Fibroblast of the conjunctiva (primary cell): ENCODE measurements at regions not wholly inside any gene's neighbourhood (a gene's known extent, or its start where the extent isn't known, plus 50 kb on each side); places are given as distances from the start of the nearest gene placed in this dataset.
"Not testable (repeated sequence)": the region's sequence is repeated elsewhere in the genome, so short reads cannot be mapped to it uniquely, and the experiment has no call there.

Experiments
- DNase-seq: peaks from one replicate; pipeline ENCODE4 v3.0.0-alpha.2; 2010; ENCODE audit warnings: low read depth

DNA sequence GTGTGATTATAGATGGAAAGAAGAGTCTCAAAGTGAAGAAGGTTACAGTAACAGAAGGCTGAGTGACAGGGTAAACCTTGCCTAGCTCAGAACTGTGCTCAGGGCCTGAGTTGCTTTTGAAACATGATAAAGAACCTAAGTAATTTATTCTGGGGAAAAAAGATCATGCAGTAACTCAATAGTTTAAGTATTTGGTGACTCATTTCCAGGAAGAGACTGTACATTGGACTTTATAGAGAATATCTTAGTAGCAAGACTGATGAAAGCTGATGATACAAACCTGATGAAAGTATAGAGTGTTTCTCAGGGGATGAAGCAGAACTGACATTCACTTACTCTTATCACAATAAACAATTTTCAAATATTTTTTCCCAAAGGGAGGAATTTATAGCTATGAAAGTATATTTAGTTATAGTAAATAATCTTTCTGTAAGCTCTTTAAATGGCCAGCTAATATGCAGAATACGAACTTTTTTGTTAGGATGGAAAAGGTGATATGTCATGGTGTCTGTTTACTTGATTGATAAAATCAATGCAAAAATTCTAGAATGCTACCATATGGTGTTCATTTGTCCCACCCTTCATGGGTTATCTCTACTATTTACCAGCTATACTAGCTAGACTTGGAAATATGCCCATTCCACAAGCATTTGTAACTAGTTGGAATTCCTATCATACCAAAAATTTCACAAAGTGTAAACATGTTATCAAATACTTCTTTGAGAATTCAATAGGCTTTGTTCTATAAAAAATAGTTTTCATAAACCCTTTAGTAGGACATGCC, 1265.5 kb upstream of the ACVR2A start:
- DNase-seq, result peak; percentile 51

DNA sequence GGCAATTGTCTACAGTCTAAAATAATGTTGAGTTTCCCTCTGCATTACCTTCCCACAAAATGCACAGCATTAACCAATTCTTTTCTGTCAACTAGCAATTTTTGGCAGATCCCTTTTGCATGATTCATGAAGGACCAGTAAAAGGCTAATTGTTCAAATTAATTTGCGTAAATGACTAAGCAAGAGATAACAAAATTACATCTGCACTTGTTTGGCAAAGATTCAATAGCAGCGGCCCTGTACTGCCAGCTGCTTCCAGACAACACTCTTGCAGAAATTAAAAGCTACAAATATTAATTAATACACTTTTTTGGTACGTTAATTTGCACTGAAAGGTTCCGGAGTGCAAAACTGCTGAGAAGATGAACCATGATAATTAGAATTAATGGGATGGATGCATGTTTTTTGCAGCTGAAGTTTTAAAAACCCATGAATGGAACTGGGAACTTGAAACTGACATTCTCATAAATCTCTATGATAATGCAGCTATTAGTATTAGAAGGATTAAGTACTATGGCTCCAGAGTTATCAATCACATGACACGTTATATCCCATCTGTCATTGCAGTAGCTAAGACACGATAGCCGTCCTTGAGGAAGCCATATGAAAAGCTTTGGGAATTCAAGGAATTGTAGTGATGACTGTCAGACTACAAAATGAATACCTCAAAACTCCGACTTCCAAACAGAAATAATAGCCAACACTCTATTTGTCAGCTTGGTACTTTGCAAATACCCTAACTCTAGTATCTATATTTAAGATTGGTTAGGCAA, 1268.3 kb upstream of the ACVR2A start:
- DNase-seq, result no peak

DNA sequence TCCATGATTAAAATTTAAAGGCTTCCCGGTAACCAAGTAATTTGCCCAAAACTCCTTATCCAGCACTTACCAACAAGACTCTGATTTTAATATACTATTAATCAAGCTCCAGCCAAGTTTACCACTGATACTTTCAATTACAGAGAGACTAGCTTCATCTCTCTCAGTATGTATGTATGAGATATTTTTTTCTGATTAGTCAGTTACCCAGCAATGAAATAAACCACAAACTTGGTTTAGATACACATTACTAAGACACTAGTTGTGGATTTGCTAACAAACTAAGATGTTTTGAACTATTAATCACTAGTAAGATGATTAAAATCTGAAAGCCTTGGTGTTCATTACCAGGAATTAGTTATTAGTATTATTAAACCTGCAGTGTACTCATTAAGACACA, 1272.2 kb upstream of the ACVR2A start:
- no peak for DNase-seq

DNA sequence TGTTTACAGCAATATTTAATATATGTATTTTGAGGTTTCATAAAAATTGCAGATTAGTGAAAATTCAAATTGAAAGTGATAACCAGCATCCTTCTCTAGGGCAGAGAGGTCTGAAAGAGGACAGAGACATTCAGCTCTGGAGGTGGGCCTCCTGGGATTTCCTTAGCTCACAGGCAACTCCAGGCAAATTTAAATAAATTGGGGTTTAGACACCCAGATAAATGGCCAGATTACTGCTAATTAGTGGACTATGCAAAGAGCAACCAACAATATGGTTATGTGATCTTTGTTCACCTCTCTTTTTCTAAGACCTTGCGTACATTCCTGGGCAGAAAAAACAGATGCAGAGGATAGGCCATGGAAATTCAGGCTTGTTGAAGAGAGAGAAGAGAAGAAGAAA, 1282.8 kb upstream of the ACVR2A start:
- DNase-seq, result no peak

DNA sequence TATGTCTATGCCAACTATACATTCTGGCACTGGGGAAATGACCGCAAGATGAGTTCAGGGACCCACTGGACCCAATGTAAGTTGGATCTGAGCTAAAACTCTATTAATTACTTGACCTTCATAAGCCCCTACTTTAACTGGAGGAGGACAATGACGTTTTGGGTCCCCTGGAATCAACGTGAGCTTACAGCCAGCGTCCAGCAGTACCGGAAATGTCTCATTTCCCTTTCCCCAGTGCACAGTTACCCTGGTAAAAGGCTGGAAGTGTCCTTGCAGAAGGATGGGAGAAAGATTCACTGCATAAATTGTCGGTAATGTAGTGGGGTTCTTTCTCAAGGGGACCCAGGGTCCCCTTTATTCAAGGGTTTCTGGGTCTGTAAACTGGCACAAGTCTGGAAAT, 1297.6 kb upstream of the ACVR2A start:
- DNase-seq, result no peak

DNA sequence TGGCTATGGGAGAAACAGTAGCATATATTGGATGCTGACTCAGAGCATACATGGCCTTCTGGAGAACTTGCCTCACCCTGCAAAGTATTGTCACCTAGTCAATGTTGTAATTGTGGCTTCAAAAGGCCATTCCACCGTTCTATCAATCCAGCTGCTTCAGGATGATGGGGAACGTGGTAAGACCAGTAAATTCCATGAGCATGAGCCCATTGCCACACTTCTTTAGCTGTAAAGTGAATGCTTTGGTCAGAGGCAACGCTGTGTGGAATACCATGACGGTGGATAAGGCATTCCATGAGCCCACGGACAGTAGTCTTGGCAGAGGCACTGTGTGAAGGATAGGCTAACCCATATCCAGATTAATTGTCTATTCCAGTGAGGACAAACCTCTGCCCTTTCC, 1300.1 kb upstream of the ACVR2A start:
- DNase-seq, result no peak

DNA sequence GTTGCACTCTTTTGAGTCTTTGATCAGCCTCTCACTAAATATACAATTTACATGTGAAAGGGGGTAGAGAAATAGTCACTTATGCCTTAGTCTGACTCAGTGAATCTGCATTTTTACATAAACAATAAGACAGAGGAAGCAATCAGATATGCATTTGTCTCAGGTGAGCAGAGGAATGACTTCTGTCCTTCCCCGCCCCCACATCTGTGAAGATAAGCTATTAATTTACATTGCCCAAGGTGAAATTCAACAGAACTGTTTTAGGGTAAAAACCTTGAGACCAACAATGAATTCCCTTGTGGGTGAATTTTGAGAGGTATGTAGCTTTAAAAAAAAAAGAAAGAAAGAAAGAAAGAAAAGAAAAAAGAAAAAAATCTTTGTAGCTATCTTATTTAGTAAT, 1302.9 kb upstream of the ACVR2A start:
- no peak for DNase-seq

DNA sequence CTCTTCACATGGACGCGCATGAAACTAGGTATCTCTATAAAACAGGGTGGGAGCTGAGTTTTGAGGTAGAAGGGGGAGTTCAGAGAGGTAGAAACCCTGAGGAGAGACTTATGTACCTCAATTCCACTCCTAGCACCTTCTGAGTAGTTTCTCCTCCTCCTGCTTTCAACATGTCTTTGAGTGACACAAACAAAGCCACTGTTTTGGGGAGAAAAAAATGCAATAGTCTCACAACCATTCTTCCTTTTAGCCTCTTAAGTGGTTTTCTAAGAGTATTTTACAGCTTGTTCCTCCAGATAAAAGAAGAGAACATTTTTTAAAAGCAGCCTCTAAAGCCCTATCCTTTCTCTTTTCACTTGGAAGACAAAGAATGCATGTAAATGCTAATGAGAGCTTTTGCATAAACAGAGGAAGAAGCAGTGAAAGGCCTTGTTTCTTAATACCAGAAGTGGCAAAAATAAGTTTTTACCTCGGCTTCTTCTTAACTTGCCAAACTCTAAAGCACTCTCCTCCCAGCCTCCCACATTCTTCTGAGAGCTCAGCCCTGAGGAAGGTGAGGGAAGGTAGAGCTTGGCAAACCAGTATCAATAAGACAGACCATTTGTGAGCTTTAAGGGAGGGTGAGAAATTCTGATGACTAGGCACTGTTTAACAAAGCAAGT, 1304.4 kb upstream of the ACVR2A start:
- DNase-seq, result no peak

DNA sequence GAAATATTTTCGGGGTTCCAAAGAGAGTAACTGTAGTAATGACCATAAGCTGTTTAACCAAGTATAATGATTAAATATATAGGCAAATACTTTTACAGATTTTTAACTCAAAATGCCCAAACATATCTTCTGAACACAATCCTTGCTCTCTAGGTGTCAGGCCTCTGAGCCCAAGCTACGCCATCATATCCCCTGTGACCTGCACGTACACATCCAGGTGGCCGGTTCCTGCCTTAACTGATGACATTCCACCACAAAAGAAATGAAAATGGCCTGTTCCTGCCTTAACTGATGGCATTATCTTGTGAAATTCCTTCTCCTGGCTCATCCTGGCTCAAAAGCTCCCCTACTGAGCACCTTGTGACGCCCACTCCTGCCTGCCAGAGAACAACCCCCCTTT, 1305.1 kb upstream of the ACVR2A start:
- DNase-seq, result not testable (repeated sequence)

DNA sequence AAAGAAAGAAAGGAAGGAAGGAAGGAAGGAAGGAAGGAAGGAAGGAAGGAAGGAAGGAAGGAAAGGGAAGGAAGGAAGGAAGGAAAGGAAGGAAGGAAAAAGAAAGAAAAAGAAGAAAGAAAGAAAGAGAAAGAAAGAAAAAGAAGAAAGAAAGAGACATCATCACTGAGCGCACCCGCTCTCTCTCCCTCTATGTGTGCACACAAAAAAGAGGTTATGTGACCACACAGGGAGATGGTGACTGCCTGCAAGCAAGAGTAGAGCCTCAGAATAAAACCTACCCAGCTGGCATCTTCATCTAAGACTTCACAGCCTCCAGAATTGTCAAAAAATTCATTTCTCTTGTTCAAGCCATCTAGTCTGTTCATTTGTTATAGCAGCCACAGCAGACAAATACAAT, 1307.4 kb upstream of the ACVR2A start:
- DNase-seq, result no peak

DNA sequence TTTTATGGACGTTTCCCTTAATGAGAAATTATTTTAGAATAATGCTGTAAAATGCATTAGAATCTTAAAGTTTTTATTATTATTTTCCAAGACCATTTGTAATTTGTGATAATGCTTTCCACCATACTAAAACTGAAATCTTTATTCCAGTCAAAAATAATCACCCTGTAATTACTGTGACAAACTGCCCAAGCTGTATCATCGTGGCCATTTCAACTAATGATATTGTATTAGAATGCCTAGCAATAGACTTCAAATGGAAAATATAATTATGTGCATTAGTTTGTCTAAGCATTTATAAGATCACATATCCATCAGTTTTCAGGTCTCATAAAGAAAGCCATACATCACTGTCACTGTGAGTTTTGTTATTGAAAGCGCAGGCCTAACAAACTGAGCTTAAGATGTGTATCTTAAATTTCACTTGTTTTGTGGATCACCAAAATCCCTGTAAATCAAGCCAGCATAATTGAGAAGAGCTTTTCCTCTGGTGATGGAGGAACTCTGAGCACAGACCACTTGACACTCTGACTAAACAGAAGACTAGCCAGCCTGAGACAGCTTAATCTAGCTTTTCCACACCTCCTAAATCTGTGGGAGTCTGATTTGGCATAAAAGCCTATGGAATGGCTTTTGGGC, 1312.2 kb upstream of the ACVR2A start:
- no peak for DNase-seq

DNA sequence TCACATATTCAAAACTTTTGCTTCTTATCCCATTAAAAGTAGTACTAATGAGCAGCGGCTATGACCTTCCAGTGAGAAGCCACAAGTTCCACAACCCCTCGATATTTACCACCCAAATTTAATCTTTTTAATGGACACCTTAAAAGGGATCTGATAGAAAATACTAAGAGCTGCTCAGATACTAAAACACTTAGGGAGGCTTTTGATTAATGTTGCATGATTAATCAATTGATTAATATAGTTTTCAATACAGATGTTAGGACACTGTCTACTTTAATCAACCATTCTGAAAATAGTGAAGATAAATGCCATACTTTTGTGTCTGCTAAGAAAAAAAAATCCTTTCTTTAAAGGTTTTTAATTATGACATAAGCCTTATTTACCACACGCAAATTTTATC, 1312.8 kb upstream of the ACVR2A start:
- DNase-seq, result no peak

DNA sequence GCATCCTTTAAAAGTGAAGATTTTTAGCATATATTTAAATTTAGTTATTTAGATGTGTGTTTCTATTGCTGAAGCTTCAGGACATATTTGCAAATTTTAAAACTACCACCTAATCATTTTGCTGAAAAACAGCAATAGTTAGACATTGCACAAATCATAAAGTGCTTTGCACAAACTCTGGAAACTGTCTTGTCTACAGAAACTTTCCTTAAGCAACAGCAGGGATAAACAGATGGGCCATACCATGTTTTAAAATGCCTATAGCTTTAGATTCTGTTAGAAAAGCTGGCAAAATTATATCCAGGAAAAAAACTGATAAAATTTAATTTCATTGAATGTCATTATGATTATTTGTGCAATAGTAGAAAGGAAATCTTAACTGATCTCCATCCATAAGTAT, 1313.9 kb upstream of the ACVR2A start:
- DNase-seq, result no peak

DNA sequence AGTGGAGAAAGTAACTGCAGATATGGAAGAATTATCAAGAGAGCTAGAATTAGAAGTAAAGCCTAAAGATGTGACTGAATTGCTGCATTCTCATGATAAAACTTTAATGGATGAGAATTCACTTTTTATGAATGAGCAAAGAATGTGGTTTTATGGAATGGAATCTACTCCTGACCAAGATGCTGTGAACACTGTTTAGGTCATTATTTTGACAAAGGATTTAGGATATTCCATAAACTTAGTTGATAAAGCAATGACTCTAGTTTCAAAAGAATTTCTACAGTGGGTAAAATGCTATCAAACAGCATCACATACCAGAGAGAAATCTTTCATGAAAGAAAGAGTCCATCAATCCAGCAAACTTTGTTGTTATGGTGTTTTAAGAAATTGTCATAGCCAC, 1317.7 kb upstream of the ACVR2A start:
- DNase-seq, result no peak

DNA sequence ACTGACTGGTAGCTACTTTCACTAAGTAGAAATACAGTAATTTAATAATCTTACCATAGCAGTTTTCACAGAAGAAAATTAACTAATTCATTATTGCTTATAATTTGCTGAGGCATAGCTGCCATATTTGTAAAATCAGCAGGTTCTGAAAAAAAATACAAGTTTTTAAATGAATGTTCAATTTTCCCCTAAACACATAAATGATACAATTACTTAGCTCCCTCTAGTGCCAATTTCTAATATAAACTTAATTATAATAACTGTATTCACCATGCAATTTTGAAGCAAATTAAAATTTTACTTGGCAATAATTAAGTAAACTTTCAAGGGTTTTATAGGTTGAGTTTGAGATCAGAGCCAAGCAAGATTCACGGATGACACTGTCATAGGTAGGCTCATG, 1321.6 kb upstream of the ACVR2A start:
- no peak for DNase-seq

DNA sequence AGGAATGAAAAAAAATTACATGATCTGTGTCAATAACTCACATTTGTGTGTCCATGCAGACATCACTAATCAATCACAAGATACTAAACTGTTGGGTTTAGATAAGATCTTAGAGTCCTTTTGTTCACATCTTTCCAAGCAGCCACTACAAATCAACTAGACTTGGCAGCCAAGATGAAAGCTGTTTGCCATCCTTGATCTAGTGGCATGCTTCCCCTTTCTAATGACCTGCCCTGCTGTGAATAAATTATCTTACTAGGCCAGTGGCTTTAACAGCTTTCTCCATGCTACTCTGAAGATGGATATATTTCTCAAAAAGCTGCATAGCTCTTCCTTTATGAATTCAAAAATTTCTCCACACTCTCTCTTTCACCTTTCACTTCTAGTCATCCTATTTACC, 1338.0 kb upstream of the ACVR2A start:
- DNase-seq, result no peak

DNA sequence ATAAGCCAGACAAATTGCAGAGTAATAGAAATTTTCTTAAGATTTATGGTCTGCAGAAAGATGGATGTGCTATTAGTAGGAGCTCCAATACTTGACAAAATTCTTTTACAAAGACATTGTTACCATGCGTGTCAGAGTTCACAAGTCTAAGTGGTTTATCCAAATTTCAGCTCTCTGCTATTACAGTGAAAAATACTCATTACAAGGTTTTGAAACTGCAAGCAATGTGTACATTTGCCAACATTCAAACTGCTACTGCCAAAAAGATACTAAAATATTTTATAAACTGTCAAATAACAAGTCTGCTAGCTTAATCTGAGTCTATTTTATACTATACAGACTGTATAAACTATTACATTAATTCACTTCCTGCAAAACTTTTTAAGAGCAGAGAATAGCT, 1341.5 kb upstream of the ACVR2A start:
- no peak for DNase-seq

DNA sequence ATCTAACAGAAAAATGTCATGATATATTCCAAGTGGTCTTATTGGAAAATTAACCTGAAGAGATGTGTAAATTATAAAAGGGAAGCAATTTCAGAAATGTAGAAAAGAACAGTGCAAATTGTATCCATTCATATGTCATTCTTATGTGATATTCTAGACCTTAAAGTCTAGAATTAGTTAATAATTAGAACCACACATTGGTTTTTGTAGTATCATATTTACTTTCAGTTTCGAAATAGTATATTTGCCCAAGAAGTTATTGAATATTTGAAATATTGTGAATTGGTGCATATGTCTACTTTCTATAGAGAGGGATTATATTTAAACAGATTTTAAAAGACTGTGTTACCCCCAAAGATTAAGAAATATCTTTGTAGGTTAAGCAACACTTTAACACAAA, 1348.6 kb upstream of the ACVR2A start:
- DNase-seq, result no peak

DNA sequence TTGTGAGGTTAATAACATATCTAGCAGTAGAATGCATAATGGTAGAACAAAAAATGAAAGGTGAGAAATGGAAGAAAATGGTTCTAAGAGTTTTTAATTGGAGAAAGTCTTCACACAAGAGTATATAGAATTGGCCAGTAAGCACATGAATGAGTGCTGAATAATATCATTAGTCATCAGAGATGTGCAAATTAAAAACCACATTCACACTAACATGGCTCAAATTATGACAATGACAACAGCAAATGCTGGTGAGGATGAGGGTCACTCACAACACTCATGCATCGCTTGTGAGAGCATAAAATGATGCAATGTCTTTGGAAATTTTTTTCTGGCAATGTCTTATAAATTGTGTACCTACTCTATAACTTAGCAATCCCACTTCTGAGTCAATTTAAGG, 1355.4 kb upstream of the ACVR2A start:
- DNase-seq, result no peak

DNA sequence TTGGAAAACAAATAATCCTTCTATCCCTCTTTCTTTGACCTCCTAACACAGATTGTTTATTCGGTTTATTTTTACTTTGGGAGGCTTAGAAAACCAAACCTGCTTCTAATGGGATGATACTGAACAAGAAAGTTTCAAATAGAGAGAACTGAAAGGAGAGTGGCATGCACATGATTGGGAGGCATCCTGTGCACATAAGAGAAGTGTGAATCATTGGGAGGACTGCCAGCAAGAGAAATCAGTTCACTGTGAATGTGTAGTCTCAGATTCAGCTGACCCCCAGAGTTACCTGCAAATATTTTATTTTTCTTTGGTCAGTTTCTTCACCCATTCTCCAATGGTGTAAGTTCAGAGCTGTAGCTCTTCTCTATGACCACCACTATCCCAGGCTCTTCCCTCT, 1363.2 kb upstream of the ACVR2A start:
- peak; percentile 1 for DNase-seq

DNA sequence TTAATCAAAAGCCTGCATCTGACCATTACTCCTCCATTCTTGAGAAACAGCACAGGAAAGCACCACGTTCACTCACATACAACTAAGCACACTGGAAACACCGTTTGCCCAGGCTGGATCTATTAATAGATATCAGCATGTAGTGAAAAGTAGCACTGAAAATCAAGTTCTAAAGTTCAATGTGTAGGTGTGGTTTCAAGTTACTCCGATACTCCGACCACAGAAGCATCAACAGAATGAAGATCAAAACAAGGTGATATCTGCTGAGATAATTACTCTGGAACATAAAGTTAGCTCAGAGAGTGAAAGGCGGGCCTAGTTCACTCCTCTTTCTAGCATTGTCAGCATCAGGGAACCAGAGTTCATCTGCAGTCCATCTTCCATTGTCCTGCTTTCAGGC, 1367.4 kb upstream of the ACVR2A start:
- no peak for DNase-seq

DNA sequence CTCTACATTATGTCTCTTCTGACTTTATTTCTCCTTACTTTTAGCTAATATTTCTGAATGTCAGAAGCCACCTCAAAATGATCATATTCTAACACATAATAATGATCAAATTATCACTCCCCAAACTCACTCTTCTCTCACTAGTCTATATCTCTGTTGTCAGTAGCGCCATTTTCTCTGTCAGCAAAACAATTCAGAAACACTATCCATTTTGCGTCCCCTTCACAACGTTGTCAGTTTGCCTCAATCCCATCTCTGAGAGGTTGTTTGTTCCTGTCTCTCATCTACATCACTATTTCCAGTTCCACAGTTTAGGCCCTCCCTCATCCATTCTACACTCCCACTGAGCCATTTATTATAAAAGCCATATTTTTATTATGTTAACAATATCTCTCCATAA, 1376.3 kb upstream of the ACVR2A start:
- DNase-seq, result no peak

DNA sequence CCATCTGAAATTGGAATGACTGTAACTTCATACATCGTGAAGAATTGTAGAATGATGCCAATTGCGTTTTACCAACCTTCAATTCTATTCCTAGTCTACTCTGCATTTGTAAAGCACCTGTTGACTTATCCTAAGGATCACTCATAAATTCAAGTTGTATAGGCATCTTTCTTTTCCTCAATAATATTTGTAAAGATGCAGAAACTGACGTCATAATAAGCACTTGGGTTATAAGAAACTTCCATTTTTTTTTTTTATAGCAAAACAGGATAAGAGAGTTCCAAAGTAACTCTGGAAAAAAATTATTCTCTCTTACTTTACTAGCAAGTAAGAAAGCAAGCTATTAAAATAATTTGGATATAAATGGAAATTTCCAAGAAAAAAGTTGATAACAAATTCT, 1377.4 kb upstream of the ACVR2A start:
- DNase-seq, result no peak
